ENCODE measurements at regions not wholly inside any gene's neighbourhood (a gene's known extent, or its start where the extent isn't known, plus 50 kb on each side); places are given as distances from the start of the nearest gene placed in this dataset. TPM values are rescaled to one million over a fixed set of nuclear protein-coding genes. Genes with fewer than 3 reads are reported as not detected.

DNA sequence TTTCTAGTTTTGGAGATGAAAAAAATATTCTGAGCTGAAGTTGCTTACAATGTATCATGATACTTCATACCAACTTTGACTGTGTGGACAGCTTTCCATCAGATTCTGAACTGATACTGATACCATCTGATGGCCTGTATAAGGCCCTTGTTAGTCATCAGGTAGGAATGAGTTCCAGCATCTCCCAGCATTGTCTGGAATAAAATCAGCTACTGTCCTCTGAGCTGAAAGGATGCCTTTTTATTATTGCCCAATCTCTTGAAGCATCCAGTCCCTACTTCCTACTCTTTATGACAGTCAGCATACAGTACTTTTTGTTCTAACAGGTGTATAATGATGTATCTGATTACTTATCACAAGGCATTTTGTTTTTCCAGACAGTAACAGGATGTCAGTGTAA, 70.6 kb upstream of the EYA4 start:
- no peak for DNase-seq (ENCODE audit: low read depth in 2 of 3, low spot score in 2 of 3)

DNA sequence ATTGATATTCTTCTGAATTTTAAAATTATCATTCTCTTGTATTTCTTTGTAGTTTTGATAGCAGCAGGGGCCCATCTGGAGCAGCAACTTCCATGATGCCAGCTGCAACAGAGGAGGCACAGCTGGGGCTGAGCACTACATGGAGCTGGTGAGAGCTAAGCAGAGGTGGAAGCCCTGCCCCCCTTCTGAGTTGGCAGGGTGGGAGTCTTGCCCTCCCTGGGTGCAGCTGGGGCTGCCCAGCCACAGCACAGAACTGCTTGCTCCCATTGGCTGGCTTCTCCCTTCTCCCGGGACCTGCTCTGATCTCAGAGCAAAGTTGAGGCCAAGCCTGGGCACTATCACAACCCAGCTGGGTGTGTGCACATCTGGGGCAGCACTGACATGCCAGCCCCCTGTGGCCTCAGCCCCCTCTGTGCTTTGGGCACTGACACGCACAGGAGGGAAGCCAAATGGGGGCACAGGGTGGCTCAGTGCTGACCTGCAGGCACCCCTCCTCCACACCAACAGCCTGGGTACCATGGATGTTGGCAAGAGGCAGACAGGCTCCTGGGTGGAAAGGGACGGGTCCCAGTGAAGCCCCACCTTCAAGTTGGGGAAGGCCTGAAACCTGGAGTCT, 69.1 kb upstream of the EYA4 start:
- DNase-seq (ENCODE audit: low read depth in 2 of 3, low spot score in 2 of 3) = no peak

DNA sequence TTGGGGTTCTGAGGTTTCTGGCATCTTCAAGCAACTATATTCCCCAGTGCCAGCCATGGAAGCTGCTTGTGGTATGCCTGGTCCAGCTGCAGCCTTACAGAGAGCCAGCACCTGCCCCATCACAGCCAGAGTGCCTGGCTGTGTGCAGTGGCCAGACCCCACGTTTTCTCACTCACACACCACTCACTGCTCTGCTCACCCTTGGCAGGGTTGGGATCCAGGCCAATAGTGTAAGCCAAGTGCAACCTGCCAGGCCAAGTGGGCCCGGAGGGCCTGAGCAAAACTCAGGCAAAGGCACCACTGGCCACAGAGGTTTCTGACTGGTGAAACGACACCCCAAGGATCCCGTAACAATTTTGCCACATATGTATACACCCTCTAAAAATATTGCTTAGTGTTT, 67.9 kb upstream of the EYA4 start:
- DNase-seq (ENCODE audit: low read depth in 2 of 3, low spot score in 2 of 3) = no peak

DNA sequence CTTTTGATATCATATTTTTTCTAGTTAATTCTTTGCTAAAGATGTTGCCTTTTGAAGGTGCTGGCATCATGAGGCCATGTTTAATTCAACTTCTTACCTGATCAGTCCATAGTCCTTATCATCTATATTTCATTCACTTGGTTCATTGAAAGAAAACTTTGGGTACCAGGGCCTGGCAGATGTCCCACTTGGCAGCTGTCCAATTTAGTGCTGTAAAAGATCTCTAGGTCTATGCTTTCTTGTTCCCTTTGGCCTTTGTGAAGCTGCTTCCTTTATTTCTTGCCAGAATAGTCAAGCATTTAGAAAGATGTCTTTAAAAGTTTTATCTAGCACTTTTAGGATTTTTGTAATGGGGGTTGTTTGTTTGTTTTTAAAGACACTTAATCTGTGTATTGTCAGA, 61.7 kb upstream of the EYA4 start:
- no peak for DNase-seq (ENCODE audit: low read depth in 2 of 3, low spot score in 2 of 3)

DNA sequence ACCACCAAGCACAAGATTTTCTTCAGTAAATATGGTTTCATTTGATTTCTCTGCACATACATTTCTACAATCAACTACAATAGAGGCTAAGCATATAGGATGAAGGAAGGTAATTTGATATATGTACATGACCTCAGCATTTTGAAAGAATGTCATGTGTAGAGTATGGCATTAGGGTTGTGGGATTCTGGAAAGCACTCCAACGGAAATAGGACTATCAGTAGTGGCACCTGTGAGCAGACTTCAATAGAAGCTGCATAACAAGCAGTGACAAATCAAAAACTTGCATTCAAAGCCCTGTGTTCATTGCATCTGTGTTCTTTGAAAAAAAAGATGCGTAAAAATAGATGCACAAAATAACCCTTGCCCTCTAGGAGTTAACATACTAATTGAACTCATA, 57.5 kb upstream of the EYA4 start:
- DNase-seq (ENCODE audit: low read depth in 2 of 3, low spot score in 2 of 3) = no peak

DNA sequence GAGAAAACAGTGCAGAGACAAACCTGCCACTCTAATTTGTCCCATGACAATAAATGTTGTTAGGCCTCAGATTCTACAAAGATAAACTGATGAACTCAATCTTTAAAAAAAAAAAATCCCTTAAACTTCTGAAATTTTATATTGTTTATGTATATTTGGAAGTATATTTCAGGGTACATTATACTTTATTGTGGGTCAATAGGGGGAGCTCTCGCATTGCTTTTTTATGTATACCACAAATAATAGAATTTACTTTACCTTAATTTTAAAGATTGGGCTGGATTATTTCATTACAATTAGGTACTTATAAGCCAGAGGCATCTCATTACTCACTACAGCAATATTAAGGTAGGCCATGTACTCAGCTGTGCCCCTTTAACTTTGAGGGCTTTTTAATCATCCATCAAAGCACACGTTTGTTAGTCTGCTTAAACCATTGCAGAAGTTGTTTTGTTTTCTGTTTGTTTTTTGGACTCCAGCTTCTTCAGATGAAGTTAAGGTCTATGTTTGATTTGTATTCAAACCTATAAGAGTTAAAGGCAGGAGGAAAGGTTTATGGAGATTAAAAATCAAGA, 56.3 kb upstream of the EYA4 start:
- peak in 2 of 3 donors; percentile 7 to 29 for DNase-seq (ENCODE audit: low read depth in 2 of 3, low spot score in 2 of 3)

DNA sequence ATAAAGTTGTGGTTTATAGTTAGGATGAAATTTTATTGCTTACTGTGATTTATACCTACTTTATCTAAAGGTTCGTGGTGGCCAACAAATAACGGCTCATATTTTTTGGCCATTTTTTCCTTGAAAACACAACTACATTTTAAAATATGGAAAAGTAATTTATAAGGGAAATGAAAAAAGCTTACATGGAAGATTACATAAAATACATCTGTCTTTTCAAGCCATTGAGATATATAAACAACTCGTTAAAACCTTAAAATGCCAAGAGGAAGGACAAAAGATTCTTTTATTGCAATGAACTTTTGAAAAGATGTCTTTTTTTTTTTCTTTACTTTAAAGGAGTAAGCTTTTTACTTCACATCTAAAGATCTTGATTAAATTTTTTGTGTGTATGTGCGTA, 55.4 kb upstream of the EYA4 start:
- no peak for DNase-seq (ENCODE audit: low read depth in 2 of 3, low spot score in 2 of 3)

DNA sequence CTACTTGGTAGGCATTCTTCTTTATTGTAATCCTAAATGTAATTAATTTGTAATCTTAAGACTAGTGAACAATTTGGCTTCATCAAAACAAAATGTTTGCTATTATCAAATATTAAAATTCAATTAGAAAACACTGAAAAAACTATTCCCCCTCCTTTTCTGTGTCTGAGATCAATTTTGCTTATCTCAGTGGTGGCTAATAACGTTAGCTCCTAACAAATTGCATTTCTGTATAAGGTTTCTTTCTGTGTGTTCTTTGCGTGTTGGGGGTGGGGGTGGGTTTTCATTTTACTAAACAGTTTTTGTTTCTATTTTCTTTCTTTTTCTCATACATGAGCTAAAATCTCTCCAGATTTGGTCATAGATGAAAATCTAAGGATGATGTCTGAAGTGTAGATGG, 54.0 kb upstream of the EYA4 start:
- DNase-seq (ENCODE audit: low read depth in 2 of 3, low spot score in 2 of 3) = no peak

DNA sequence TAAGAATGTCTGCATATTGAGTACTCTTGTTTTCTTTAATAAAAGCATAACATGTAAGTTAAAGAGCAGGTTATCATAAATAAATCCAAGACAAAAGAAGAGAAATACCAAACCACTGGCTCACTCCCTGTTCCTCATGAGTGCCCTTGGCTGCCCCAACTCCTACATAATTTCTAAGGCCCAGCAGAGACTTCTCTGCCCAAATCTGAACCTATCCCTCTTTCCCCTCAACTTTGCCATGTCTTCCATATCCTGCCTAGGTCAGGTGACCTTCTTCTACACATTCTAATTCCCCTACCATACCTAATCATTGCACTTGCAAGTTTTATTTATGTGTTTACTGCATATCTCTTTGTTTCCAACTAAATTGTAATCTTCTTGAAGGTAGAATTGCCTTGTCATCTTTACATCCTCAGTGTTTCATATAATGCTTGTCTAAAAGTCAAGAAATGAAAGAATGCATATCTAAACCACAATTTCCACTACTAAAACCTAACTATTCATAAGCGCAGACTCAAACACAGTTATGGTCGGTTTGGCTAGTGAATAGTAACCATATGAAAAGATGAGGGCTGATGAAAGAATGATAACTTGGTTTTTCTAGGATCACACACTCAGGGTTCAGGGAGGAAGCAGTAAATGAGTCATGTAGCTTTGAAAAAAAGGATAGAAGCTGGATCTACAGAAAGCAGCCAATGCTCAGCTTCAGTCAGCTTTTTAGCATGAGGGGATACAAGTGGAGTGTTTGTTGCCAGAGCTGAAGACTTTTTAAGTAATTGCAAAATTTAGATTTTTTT, 53.3 kb upstream of the EYA4 start:
- DNase-seq (ENCODE audit: low read depth in 2 of 3, low spot score in 2 of 3) = no peak

DNA sequence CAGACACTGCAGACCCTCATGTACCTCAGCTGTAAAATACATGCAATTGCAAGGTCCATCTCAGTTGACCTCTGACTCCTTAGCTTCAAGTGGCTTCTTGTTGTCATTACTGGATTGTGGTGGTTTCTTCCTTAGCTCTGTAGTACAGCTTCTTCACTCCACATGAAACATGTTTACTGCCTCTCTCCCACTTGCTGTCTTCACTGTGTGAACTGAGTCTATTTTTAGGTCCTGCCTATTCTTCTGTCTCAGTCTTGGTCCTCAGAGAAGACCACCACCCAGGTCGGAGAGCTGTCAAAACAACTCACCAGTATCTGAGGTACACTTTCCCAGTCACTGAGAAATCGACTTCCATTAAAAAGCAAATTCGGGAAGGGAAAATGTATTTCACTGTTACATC, 50.2 kb upstream of the EYA4 start:
- DNase-seq (ENCODE audit: low read depth in 2 of 3, low spot score in 2 of 3) = no peak

DNA sequence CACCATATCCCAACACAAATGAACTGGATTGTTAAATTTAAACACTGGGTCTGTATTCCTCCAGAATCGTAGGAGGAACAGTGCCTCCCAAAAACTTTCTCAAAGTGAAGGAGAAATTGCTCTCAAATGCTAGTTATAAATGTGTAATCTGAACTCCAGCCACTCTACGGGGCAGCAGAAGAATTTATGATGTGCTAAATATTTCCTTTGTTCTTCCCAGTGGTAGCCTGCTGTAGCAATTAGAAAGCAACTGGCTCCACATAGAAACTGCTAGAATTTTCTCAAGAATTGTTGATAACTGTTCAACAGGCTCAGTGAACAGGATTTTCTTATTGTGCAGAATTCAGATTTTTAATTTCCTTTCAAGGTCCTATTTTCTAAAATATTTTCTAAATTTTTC, 49.8 kb upstream of the EYA4 start:
- DNase-seq (ENCODE audit: low read depth in 2 of 3, low spot score in 2 of 3) = no peak

Small RNA genes in the stretch of these regions (small RNA-seq; reads per million reads assigned to genes)
- gene MTCYBP4 = not detected
